ENCODE measurements at regions not wholly inside any gene's neighbourhood (a gene's known extent, or its start where the extent isn't known, plus 50 kb on each side); places are given as distances from the start of the nearest gene placed in this dataset.

GRCh38 chr10:105644559-105644958 is 1003.5 kb downstream of the SORCS3 start:
- TF ChIP-seq POLR2AphosphoS5 (IDR thresholded peaks at IDR 0.05; ENCODE audit: low read depth, low read length) (no peak), POLR2A (IDR thresholded peaks at IDR 0.05; ENCODE audit: low read depth, low read length) (no peak), TAF1 (IDR thresholded peaks at IDR 0.05; ENCODE audit: borderline replicate concordance, low read depth, low read length) (no peak)

Measured in GM12892 (cell line).